Lower lobe of right lung (tissue), 2 donors: ENCODE measurements at regions not wholly inside any gene's neighbourhood (a gene's known extent, or its start where the extent isn't known, plus 50 kb on each side); places are given as distances from the start of the nearest gene placed in this dataset.

ENCODE experiments used
- ATAC-seq, 2 donors: fragments of 200-7000 bp; cut with Tn5 transposase; one replicate each; pipeline ENCODE4 v1.9.1; 2020 to 2022; ENCODE audit warnings: mild to moderate bottlenecking in 2 of 2, moderate library complexity in 2 of 2
- DNase-seq: peaks from one replicate; pipeline ENCODE4 v3.0.0-alpha.2; 2020
- H3K27ac ChIP-seq: fragments of 200-600 bp; one replicate; pipeline ENCODE4 v1.8.0; 2022
- H3K27me3 ChIP-seq: fragments of 200-600 bp; one replicate; pipeline ENCODE4 v1.8.0; 2022; ENCODE audit warnings: low read depth
- H3K36me3 ChIP-seq: fragments of 200-600 bp; one replicate; pipeline ENCODE4 v1.8.0; 2022; ENCODE audit warnings: mild to moderate bottlenecking
- H3K4me1 ChIP-seq: fragments of 200-600 bp; one replicate; pipeline ENCODE4 v1.8.0; 2022
- H3K4me3 ChIP-seq: fragments of 200-600 bp; one replicate; pipeline ENCODE4 v1.8.0; 2022; ENCODE audit warnings: mild to moderate bottlenecking
- H3K9me3 ChIP-seq: fragments of 200-600 bp; one replicate; pipeline ENCODE4 v1.8.0; 2022
- CTCF ChIP-seq: fragments of 200-600 bp; IDR thresholded peaks from one replicate; pipeline ENCODE4 v1.8.0; 2022; ENCODE audit warnings: antibody characterized with exemption, mild to moderate bottlenecking
- intact Hi-C: fragments of 100-400 bp; cut with DNase I; formaldehyde crosslinking; loops from one replicate; pipeline ENCODE4 v1.11.0; 2022
- donor health status: DM: no; HTN: yes; CAD: no; lungs with severe emphysema.

- TF ChIP-seq CTCF: no peak
- Histone ChIP-seq H3K27ac (no peak overlapping the region), H3K9me3 (no peaks in the 10 kb centered on the region), H3K27me3 (no peaks in the 10 kb centered on the region), H3K4me1 (no peaks in the 10 kb centered on the region), H3K36me3 (no peaks in the 10 kb centered on the region), H3K4me3 (no peak overlapping the region)
- intact Hi-C loops: no loop called here
- no peak for ATAC-seq
- DNase-seq: no peak
Measured at GRCh38 chr9:80400624-80401230, 829.0 kb downstream of the TLE4 start.

GRCh38 chr9:80399606-80400005 is 827.8 kb downstream of the TLE4 start:
- Histone ChIP-seq H3K27me3 (no peaks in the 10 kb centered on the region), H3K36me3 (no peaks in the 10 kb centered on the region), H3K27ac (no peak overlapping the region), H3K4me1 (no peaks in the 10 kb centered on the region), H3K4me3 (no peak overlapping the region), H3K9me3 (no peaks in the 10 kb centered on the region)
- TF ChIP-seq CTCF: no peak
- intact Hi-C loops: no loop called here
- DNase-seq: no peak
- ATAC-seq: no peak

GRCh38 chr9:80387828-80388227 is 816.1 kb downstream of the TLE4 start:
- DNase-seq (no peak), ATAC-seq (no peak)
- TF ChIP-seq CTCF: no peak

GRCh38 chr9:80385246-80385645 is 813.5 kb downstream of the TLE4 start:
- no peaks in the 10 kb centered on the region for H3K27me3 ChIP-seq
- no peaks in the 10 kb centered on the region for H3K36me3 ChIP-seq
- intact Hi-C loops: no loop called here
- H3K4me1 ChIP-seq: no peaks in the 10 kb centered on the region
- no peak for DNase-seq
- no peak overlapping the region for H3K4me3 ChIP-seq
- H3K9me3 ChIP-seq: no peaks in the 10 kb centered on the region
- ATAC-seq: no peak
- no peak for TF ChIP-seq CTCF
- H3K27ac ChIP-seq: no peak overlapping the region

More at GRCh38 chr9:80387828-80388227, 816.1 kb downstream of the TLE4 start:
- Histone ChIP-seq H3K4me3 (no peak overlapping the region), H3K36me3 (no peaks in the 10 kb centered on the region), H3K27ac (no peak overlapping the region), H3K9me3 (no peaks in the 10 kb centered on the region), H3K27me3 (no peaks in the 10 kb centered on the region), H3K4me1 (no peaks in the 10 kb centered on the region)
- intact Hi-C loops: no loop called here

- TF ChIP-seq CTCF: no peak
- DNase-seq: no peak
Measured at GRCh38 chr9:80383331-80383730, 811.6 kb downstream of the TLE4 start.

More at GRCh38 chr9:80383331-80383730, 811.6 kb downstream of the TLE4 start:
- no peak for ATAC-seq
- Histone ChIP-seq H3K27me3 (no peaks in the 10 kb centered on the region), H3K36me3 (no peaks in the 10 kb centered on the region), H3K9me3 (no peaks in the 10 kb centered on the region), H3K4me1 (no peaks in the 10 kb centered on the region), H3K4me3 (no peak overlapping the region), H3K27ac (no peak overlapping the region)
- intact Hi-C loops: no loop called here
